Caco-2 (cell line): ENCODE measurements at regions not wholly inside any gene's neighbourhood (a gene's known extent, or its start where the extent isn't known, plus 50 kb on each side); places are given as distances from the start of the nearest gene placed in this dataset.

ENCODE experiments used
- BruUV-seq: library from RNA; stranded (reverse); fragments of 400-500 nt; replicated peaks from 2 replicates; lab custom pipeline; 2021; lab: Mats Ljungman, UMichigan
- CTCF ChIA-PET: fragments of 300-600 bp; sonication (Branson Sonifier 250); formaldehyde crosslinking; loops from one replicate; lab custom pipeline; 2022; ENCODE audit warnings: antibody characterized with exemption; lab: Charles Lee
- POLR2A ChIA-PET: fragments of 300-600 bp; sonication (Branson Sonifier 250); formaldehyde crosslinking; loops from one replicate; lab custom pipeline; 2022; ENCODE audit warnings: antibody characterized with exemption; lab: Charles Lee
- DNase-seq, 2 experiments: peaks; one replicate each; pipeline versions ENCODE4 v3.0.0 to v3.0.0-alpha.2; 2020 to 2022
- H3K27me3 ChIP-seq: replicated peaks from 2 replicates; pipeline ENCODE4 v1.6.0; 2011; ENCODE audit warnings: low read length; ENCODE audit not compliant: control insufficient read depth, insufficient read depth
- H3K36me3 ChIP-seq: 2 replicates; pipeline ENCODE4 v1.5.1; 2011; ENCODE audit warnings: low read length; ENCODE audit not compliant: control insufficient read depth, insufficient read depth
- H3K4me1 ChIP-seq: fragments of 250-450 bp; sonication (Bioruptor Pico); 2 replicates; pipeline ENCODE4 v1.5.1; 2020; ENCODE audit warnings: mild to moderate bottlenecking
- H3K4me3 ChIP-seq: 2 replicates; pipeline ENCODE4 v1.5.1; 2011; ENCODE audit warnings: low read depth, mild to moderate bottlenecking, control low read depth, low read length
- H3K9me3 ChIP-seq: fragments of 250-450 bp; sonication (Bioruptor Pico); 2 replicates; pipeline ENCODE4 v1.5.1; 2020; ENCODE audit warnings: mild to moderate bottlenecking, moderate library complexity
- H3K27ac Mint-ChIP-seq: one replicate; pipeline ENCODE4 v1.8.0; 2022; ENCODE audit warnings: mixed read lengths; ENCODE audit not compliant: unreplicated experiment
- H3K27me3 Mint-ChIP-seq: one replicate; pipeline ENCODE4 v1.8.0; 2022; ENCODE audit warnings: mixed read lengths; ENCODE audit not compliant: insufficient read depth, unreplicated experiment
- H3K36me3 Mint-ChIP-seq: one replicate; pipeline ENCODE4 v1.8.0; 2022; ENCODE audit warnings: mild to moderate bottlenecking, mixed read lengths; ENCODE audit not compliant: insufficient read depth, unreplicated experiment
- H3K4me1 Mint-ChIP-seq: one replicate; pipeline ENCODE4 v1.8.0; 2022; ENCODE audit warnings: low read depth, mixed read lengths; ENCODE audit not compliant: unreplicated experiment
- H3K4me3 Mint-ChIP-seq: one replicate; pipeline ENCODE4 v1.8.0; 2022; ENCODE audit warnings: mild to moderate bottlenecking, moderate library complexity, mixed read lengths; ENCODE audit not compliant: unreplicated experiment
- H3K9me3 Mint-ChIP-seq: one replicate; pipeline ENCODE4 v1.8.0; 2022; ENCODE audit warnings: mixed read lengths; ENCODE audit not compliant: unreplicated experiment
- CTCF ChIP-seq, 2 experiments: fragments of 200-600 bp in 1 of 2; IDR thresholded peaks; 1 replicate in 1 of 2; 2 replicates in 1 of 2; pipeline versions ENCODE4 v1.5.1 to v1.8.0; 2011 to 2022; ENCODE audit warnings: antibody characterized with exemption in 1 of 2, control low read depth in 1 of 2, inconsistent platforms in 1 of 2, low read depth in 1 of 2, low read length in 1 of 2, mild to moderate bottlenecking in 1 of 2, moderate library complexity in 1 of 2; ENCODE audit not compliant: insufficient read depth in 1 of 2, severe bottlenecking in 1 of 2, unreplicated experiment in 1 of 2
- intact Hi-C: fragments of 100-400 bp; cut with micrococcal nuclease; formaldehyde crosslinking; loops from one replicate; pipeline ENCODE4 v1.10.0; 2022; ENCODE audit not compliant: unreplicated experiment

- intact Hi-C loops: no loop called here
- Histone ChIP-seq H3K4me1 (no peaks in the 10 kb centered on the region), H3K9me3 (no peaks in the 10 kb centered on the region), H3K36me3 (no peaks in the 10 kb centered on the region), H3K4me3 (no peak overlapping the region), H3K27me3 (no peaks in the 10 kb centered on the region; the same call in 1 of the 2 replicates)
- ChIA-PET POLR2A (no interaction called here), CTCF (no interaction called here)
- TF ChIP-seq CTCF (IDR thresholded peaks at IDR 0.05; ENCODE audit: insufficient read depth in 1 of 2, low read depth in 1 of 2, low read length in 1 of 2, severe bottlenecking in 1 of 2, unreplicated experiment in 1 of 2): no peak
- no TSS peak for BruUV-seq
- no peak for DNase-seq
- Mint-ChIP-seq H3K27me3 (peaks cover 8% of the 10 kb centered on the region), H3K4me3 (no peak overlapping the region), H3K4me1 (no peaks in the 10 kb centered on the region), H3K36me3 (no peaks in the 10 kb centered on the region), H3K9me3 (no peaks in the 10 kb centered on the region), H3K27ac (no peak overlapping the region)
Observed at GRCh38 chr9:32706725-32707100, 71.2 kb upstream of the TAF1L start.

DNA sequence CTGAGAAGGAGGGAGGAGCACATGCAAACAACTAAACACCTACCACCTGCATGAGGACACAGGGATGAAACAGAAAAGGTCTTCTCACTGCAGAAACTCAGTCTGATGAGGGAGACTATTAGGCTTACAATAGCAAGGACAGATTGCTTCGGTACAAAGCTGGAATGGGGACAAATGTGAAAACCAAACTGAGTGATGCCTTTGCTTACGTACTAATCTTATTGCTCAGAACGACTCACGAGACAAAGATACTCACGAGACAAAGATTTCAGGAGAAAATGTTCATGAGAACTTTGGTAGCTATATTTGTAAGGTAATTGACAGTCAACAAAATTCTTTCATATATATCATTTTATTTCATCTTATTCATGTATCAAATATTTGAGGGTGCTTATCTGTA lies 71.9 kb upstream of the TAF1L start:
- Mint-ChIP-seq H3K4me1 (no peaks in the 10 kb centered on the region), H3K36me3 (no peaks in the 10 kb centered on the region), H3K4me3 (no peak overlapping the region), H3K27ac (no peak overlapping the region), H3K9me3 (no peaks in the 10 kb centered on the region), H3K27me3 (peaks cover 8% of the 10 kb centered on the region)
- no peaks in the 10 kb centered on the region for H3K27me3 ChIP-seq
- intact Hi-C loops: no loop called here
- no peaks in the 10 kb centered on the region for H3K4me1 ChIP-seq
- CTCF ChIA-PET: no interaction called here
- no peaks in the 10 kb centered on the region for H3K36me3 ChIP-seq
- POLR2A ChIA-PET: no interaction called here
- no peak for TF ChIP-seq CTCF (IDR thresholded peaks at IDR 0.05; ENCODE audit: insufficient read depth in 1 of 2, low read depth in 1 of 2, low read length in 1 of 2, severe bottlenecking in 1 of 2, unreplicated experiment in 1 of 2)
- no peak for DNase-seq
- no peaks in the 10 kb centered on the region for H3K9me3 ChIP-seq
- no TSS peak for BruUV-seq
- no peak overlapping the region for H3K4me3 ChIP-seq

- ChIA-PET CTCF (no interaction called here), POLR2A (no interaction called here)
- Mint-ChIP-seq H3K4me3 (no peak overlapping the region), H3K9me3 (no peaks in the 10 kb centered on the region), H3K27me3 (peaks cover 10% of the 10 kb centered on the region), H3K4me1 (no peaks in the 10 kb centered on the region), H3K36me3 (no peaks in the 10 kb centered on the region), H3K27ac (no peak overlapping the region)
- intact Hi-C loops: no loop called here
- no peak for DNase-seq
- BruUV-seq: no TSS peak
- no peaks in the 10 kb centered on the region for H3K9me3 ChIP-seq
- no peak overlapping the region for H3K4me3 ChIP-seq
- H3K27me3 ChIP-seq: no peaks in the 10 kb centered on the region
- no peak for TF ChIP-seq CTCF (IDR thresholded peaks at IDR 0.05; ENCODE audit: insufficient read depth in 1 of 2, low read depth in 1 of 2, low read length in 1 of 2, severe bottlenecking in 1 of 2, unreplicated experiment in 1 of 2)
- H3K4me1 ChIP-seq: no peaks in the 10 kb centered on the region
- no peaks in the 10 kb centered on the region for H3K36me3 ChIP-seq
Observed at GRCh38 chr9:32708480-32709150, 73.1 kb upstream of the TAF1L start.
